ENCODE measurements at regions not wholly inside any gene's neighbourhood (a gene's known extent, or its start where the extent isn't known, plus 50 kb on each side); places are given as distances from the start of the nearest gene placed in this dataset.

DNA sequence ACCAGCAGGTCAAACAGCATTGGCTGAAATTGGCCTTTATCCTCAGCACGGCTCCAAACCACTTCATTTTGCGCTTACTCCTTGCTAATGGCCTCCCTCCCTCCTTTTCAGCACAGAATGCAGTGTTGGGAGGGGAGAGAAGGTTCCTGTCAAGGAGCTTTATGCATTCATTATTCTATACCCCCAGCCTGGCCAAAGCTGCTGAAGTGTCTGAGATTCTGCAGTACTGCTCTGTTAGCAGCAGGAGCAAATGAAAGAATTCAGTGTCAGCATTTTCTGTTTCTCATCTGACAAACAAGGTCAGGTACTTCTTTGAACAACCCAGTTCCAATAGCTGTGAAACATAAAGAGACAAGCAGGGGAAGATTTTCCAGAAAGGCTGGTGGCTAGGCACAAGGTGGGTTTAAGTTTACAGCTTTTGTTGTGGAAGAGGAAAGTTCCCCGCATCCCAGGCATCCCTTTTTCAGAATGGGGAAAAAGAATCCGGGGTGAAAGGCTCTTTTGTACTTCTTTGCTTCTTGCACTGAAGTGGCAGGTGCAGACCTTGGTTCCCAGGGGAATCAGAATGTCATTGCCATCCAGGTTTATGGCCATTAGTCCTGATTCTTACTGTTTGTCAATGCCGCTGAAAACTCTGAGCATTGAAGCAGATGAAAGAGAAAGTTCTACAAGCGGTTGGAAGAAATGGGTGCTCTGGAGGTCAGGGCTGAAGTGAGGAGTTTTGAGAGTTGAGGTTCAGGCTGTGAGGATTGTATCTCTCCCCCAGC is 109.3 kb upstream of the APC start:
- peak; percentile 71 for DNase-seq
- H3K27me3 Mint-ChIP-seq (ENCODE audit: insufficient read depth) = no peaks in the 10 kb centered on the region
- TF ChIP-seq, protein P1, sequence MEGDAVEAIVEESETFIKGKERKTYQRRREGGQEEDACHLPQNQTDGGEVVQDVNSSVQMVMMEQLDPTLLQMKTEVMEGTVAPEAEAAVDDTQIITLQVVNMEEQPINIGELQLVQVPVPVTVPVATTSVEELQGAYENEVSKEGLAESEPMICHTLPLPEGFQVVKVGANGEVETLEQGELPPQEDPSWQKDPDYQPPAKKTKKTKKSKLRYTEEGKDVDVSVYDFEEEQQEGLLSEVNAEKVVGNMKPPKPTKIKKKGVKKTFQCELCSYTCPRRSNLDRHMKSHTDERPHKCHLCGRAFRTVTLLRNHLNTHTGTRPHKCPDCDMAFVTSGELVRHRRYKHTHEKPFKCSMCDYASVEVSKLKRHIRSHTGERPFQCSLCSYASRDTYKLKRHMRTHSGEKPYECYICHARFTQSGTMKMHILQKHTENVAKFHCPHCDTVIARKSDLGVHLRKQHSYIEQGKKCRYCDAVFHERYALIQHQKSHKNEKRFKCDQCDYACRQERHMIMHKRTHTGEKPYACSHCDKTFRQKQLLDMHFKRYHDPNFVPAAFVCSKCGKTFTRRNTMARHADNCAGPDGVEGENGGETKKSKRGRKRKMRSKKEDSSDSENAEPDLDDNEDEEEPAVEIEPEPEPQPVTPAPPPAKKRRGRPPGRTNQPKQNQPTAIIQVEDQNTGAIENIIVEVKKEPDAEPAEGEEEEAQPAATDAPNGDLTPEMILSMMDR (conservative IDR thresholded peaks at IDR 0.05) = peak; percentile 1
- Histone ChIP-seq H3K4me1 (ENCODE audit: control insufficient read depth, insufficient read depth, low read length) (peaks cover 2% of the 10 kb centered on the region), H3K9me3 (ENCODE audit: control insufficient read depth, low read length) (peaks cover 23% of the 10 kb centered on the region), H3K4me3 (ENCODE audit: low read length) (no peak overlapping the region), H3K9ac (ENCODE audit: extremely low read depth, low read length, poor library complexity, severe bottlenecking) (no peak overlapping the region), H3K27ac (ENCODE audit: low read depth, low read length) (peak overlapping the region; percentile 86), H3K36me3 (ENCODE audit: control insufficient read depth, insufficient read depth, low read length) (no peaks in the 10 kb centered on the region), H3K27me3 (ENCODE audit: control insufficient read depth, insufficient read depth, low read length, poor library complexity, severe bottlenecking) (no peaks in the 10 kb centered on the region)
- no peaks in the 10 kb centered on the region for H3K36me3 Mint-ChIP-seq (ENCODE audit: low read depth)
- 62 to 71% methylated on average over 3 to 6 of the region's 6 CpGs for WGBS, 2 experiments (ENCODE audit: insufficient coverage in 1 of 2, insufficient read length in 1 of 2)
- peaks cover 17% of the 10 kb centered on the region for H3K4me1 Mint-ChIP-seq
- no peak overlapping the region for H3K4me3 Mint-ChIP-seq
- no peak overlapping the region for H3K27ac Mint-ChIP-seq
- peaks cover 6% of the 10 kb centered on the region for H3K9me3 Mint-ChIP-seq

DNA sequence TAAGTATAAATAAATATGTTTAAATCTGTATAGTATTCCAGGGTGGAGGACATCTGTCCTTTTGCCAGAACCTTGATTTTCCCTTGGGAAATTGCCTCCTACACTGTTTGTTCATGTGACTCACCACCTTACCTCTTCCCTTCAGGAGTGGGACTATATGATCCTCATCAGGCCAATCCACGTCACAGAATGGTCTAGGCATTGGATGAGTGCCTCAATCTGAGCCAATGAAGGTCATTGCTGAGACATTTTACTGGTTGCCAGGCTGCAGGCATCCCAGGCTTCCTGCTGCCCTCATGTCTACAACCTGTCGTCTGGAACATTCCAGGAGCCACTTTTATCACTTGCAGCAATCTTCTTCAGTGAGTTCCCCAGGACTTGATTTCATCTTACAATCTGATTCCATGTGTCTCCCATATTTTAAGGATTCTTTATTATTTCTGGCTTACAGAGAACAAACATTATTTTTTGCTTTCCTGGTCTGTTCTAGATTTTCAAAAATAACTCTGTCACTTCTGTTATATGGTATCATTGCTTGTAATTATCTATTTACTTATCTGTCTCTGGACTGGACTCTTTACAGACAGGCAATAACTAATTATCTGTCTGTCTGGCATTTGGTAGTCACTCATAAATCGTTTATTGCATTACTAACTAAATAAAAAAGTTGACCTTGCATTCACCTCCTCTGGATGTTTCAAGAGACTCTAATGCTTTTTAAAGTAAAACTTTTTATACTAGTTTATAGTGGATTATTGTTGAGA is 107.3 kb upstream of the APC start:
- Mint-ChIP-seq H3K4me3 (no peak overlapping the region), H3K36me3 (ENCODE audit: low read depth) (no peaks in the 10 kb centered on the region), H3K9me3 (peaks cover 6% of the 10 kb centered on the region), H3K27ac (no peak overlapping the region), H3K27me3 (ENCODE audit: insufficient read depth) (no peaks in the 10 kb centered on the region), H3K4me1 (peaks cover 17% of the 10 kb centered on the region)
- H3K36me3 ChIP-seq (ENCODE audit: control insufficient read depth, insufficient read depth, low read length) = no peaks in the 10 kb centered on the region
- no peak overlapping the region for H3K4me3 ChIP-seq (ENCODE audit: low read length)
- 67 to 91% methylated on average over 2 to 3 of the region's 3 CpGs for WGBS, 2 experiments (ENCODE audit: insufficient coverage in 1 of 2, insufficient read length in 1 of 2)
- TF ChIP-seq, protein P1 (conservative IDR thresholded peaks at IDR 0.05) = no peak
- DNase-seq = no peak
- H3K4me1 ChIP-seq (ENCODE audit: control insufficient read depth, insufficient read depth, low read length) = peaks cover 2% of the 10 kb centered on the region
- no peaks in the 10 kb centered on the region for H3K27me3 ChIP-seq (ENCODE audit: control insufficient read depth, insufficient read depth, low read length, poor library complexity, severe bottlenecking)
- H3K27ac ChIP-seq (ENCODE audit: low read depth, low read length) = no peak overlapping the region
- peaks cover 29% of the 10 kb centered on the region for H3K9me3 ChIP-seq (ENCODE audit: control insufficient read depth, low read length)
- no peak overlapping the region for H3K9ac ChIP-seq (ENCODE audit: extremely low read depth, low read length, poor library complexity, severe bottlenecking)

DNA sequence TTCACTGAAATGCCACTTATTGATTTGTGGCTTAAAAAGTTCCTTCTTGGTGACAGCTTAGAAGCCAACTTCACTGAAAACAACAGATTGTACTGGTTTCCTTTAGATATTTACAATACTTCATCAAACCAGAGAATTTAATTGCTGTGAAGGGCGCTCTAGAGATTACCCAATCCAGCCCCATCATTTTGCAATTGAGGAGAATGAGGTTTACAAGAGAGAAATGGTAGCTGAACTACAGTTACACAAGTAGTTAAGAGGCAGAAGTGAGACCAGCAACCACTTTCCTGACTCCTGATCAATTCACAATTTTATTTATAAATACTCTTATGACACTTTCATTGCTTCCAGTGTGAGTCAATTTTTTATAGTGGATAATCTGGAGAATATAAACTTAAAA is 103.5 kb upstream of the APC start:
- Histone ChIP-seq H3K36me3 (ENCODE audit: control insufficient read depth, insufficient read depth, low read length) (no peaks in the 10 kb centered on the region), H3K4me1 (ENCODE audit: control insufficient read depth, insufficient read depth, low read length) (no peaks in the 10 kb centered on the region), H3K27ac (ENCODE audit: low read depth, low read length) (no peak overlapping the region), H3K9ac (ENCODE audit: extremely low read depth, low read length, poor library complexity, severe bottlenecking) (no peak overlapping the region), H3K4me3 (ENCODE audit: low read length) (no peak overlapping the region), H3K27me3 (ENCODE audit: control insufficient read depth, insufficient read depth, low read length, poor library complexity, severe bottlenecking) (no peaks in the 10 kb centered on the region), H3K9me3 (ENCODE audit: control insufficient read depth, low read length) (peaks cover 29% of the 10 kb centered on the region)
- TF ChIP-seq, protein P1 (conservative IDR thresholded peaks at IDR 0.05) = no peak
- DNase-seq = no peak
- H3K36me3 Mint-ChIP-seq (ENCODE audit: low read depth) = no peaks in the 10 kb centered on the region
- H3K4me1 Mint-ChIP-seq = no peaks in the 10 kb centered on the region
- H3K27ac Mint-ChIP-seq = no peak overlapping the region
- H3K4me3 Mint-ChIP-seq = no peak overlapping the region
- WGBS, 2 experiments (ENCODE audit: insufficient coverage in 1 of 2, insufficient read length in 1 of 2) = 100% methylated on average over 1 of the region's 1 CpG; no CpG with 5 or more reads in 1 of the 2 experiments
- peaks cover 6% of the 10 kb centered on the region for H3K9me3 Mint-ChIP-seq
- no peaks in the 10 kb centered on the region for H3K27me3 Mint-ChIP-seq (ENCODE audit: insufficient read depth)
